ENCODE measurements at regions not wholly inside any gene's neighbourhood (a gene's known extent, or its start where the extent isn't known, plus 50 kb on each side); places are given as distances from the start of the nearest gene placed in this dataset.

GRCh38 chr1:55571767-55572166, 356.6 kb upstream of the USP24 start:
- Mint-ChIP-seq H3K9me3 (peaks cover 20% of the 10 kb centered on the region), H3K27ac (no peak overlapping the region), H3K36me3 (peaks cover 17% of the 10 kb centered on the region), H3K4me3 (no peak overlapping the region), H3K27me3 (ENCODE audit: low read depth) (peaks cover 2% of the 10 kb centered on the region; the same call in 1 of the 2 replicates), H3K4me1 (peaks cover 4% of the 10 kb centered on the region)
- DNase-seq (ENCODE audit: low spot score): no peak
- TF ChIP-seq NR1H2 (CRISPR knock-in tag; IDR thresholded peaks at IDR 0.05) (no peak), GRHL2 (CRISPR knock-in tag; IDR thresholded peaks at IDR 0.05; ENCODE audit: insufficient replicate concordance, severe bottlenecking) (no peak), ZNF317 (CRISPR knock-in tag; IDR thresholded peaks at IDR 0.05; ENCODE audit: borderline replicate concordance, low read depth) (no peak), MYBL2 (CRISPR knock-in tag; IDR thresholded peaks at IDR 0.05) (no peak), CBFB (CRISPR knock-in tag; IDR thresholded peaks at IDR 0.05; ENCODE audit: low read depth) (no peak), PRRX2 (CRISPR knock-in tag; IDR thresholded peaks at IDR 0.05) (no peak), ZBTB21 (CRISPR knock-in tag; IDR thresholded peaks at IDR 0.05; ENCODE audit: borderline replicate concordance) (no peak), ZNF121 (CRISPR knock-in tag; IDR thresholded peaks at IDR 0.05) (no peak), AR (CRISPR knock-in tag; IDR thresholded peaks at IDR 0.05) (no peak), AFF4 (CRISPR knock-in tag; IDR thresholded peaks at IDR 0.05; ENCODE audit: borderline replicate concordance) (no peak), EMX1 (CRISPR knock-in tag; IDR thresholded peaks at IDR 0.05) (no peak), FOXP4 (CRISPR knock-in tag; IDR thresholded peaks at IDR 0.05) (no peak), HMGA2 (CRISPR knock-in tag; IDR thresholded peaks at IDR 0.05) (no peak), FOXK1 (CRISPR knock-in tag; IDR thresholded peaks at IDR 0.05) (no peak)
- no peak for ATAC-seq
- CTCF ChIA-PET: no interaction called here
- POLR2A ChIA-PET: no interaction called here

GRCh38 chr1:55569417-55569816, 354.3 kb upstream of the USP24 start:
- ChIA-PET POLR2A (no interaction called here), CTCF (no interaction called here)
- TF ChIP-seq AR (CRISPR knock-in tag; IDR thresholded peaks at IDR 0.05): no peak
- no peak for TF ChIP-seq OVOL2 (CRISPR knock-in tag; IDR thresholded peaks at IDR 0.05; ENCODE audit: borderline replicate concordance)
- no peak for TF ChIP-seq IRF2 (CRISPR knock-in tag; IDR thresholded peaks at IDR 0.05; ENCODE audit: borderline replicate concordance, low read depth)
- no peak for TF ChIP-seq CREB1 (CRISPR knock-in tag; IDR thresholded peaks at IDR 0.05)
- no peak for TF ChIP-seq RORB (CRISPR knock-in tag; IDR thresholded peaks at IDR 0.05)
- TF ChIP-seq FOXP1 (CRISPR knock-in tag; IDR thresholded peaks at IDR 0.05; ENCODE audit: borderline replicate concordance): no peak
- TF ChIP-seq ZNF281 (CRISPR knock-in tag; IDR thresholded peaks at IDR 0.05): no peak
- no peak for TF ChIP-seq TCF7 (CRISPR knock-in tag; IDR thresholded peaks at IDR 0.05; ENCODE audit: low read depth)
- TF ChIP-seq TP53 (CRISPR knock-in tag; IDR thresholded peaks at IDR 0.05): no peak
- TF ChIP-seq GRHL2 (CRISPR knock-in tag; IDR thresholded peaks at IDR 0.05; ENCODE audit: insufficient replicate concordance, severe bottlenecking): no peak
- no peak for DNase-seq (ENCODE audit: low spot score)
- H3K36me3 Mint-ChIP-seq: peaks cover 17% of the 10 kb centered on the region
- peaks cover 2% of the 10 kb centered on the region for H3K27me3 Mint-ChIP-seq (ENCODE audit: low read depth)
- no peak overlapping the region for H3K27ac Mint-ChIP-seq
- H3K4me1 Mint-ChIP-seq: no peaks in the 10 kb centered on the region
- no peak overlapping the region for H3K4me3 Mint-ChIP-seq
- no peak for ATAC-seq
- peaks cover 27% of the 10 kb centered on the region for H3K9me3 Mint-ChIP-seq
